Endothelial cell of umbilical vein (primary cell): ENCODE measurements at regions not wholly inside any gene's neighbourhood (a gene's known extent, or its start where the extent isn't known, plus 50 kb on each side); places are given as distances from the start of the nearest gene placed in this dataset.
A peak's percentile ranks its signal among the peaks of the same experiment; 100 is the strongest.

Experiments
- BruUV-seq: library from RNA; stranded (reverse); fragments of 400-500 nt; replicated peaks from 2 replicates; lab custom pipeline; 2021; lab: Mats Ljungman, UMichigan
- CTCF ChIA-PET: fragments of 300-600, 350-600 bp; sonication (Branson Sonifier 250); formaldehyde crosslinking; loops from one replicate; lab custom pipeline; 2021; ENCODE audit warnings: antibody characterized with exemption, inconsistent platforms; lab: Charles Lee
- POLR2A ChIA-PET: fragments of 300-600, 350-600 bp; sonication (Branson Sonifier 250); formaldehyde crosslinking; loops from one replicate; lab custom pipeline; 2021; ENCODE audit warnings: antibody characterized with exemption, inconsistent platforms; lab: Charles Lee
- DNase-seq: peaks from one replicate; pipeline ENCODE4 v3.0.0-alpha.2; 2011; ENCODE audit warnings: low read depth, low spot score
- FAIRE-seq: peaks from 2 replicates; lab custom pipeline; 2011; peaks lifted over from hg19 to GRCh38; lab: Jason Lieb, UNC
- H2AFZ ChIP-seq: 2 replicates; pipeline ENCODE4 v1.6.0; 2012; ENCODE audit warnings: low read depth, low read length, control low read depth, inconsistent platforms
- H3K27ac ChIP-seq: 2 replicates; pipeline ENCODE4 v1.5.1; 2011; ENCODE audit warnings: low read depth, mild to moderate bottlenecking, control low read depth, low read length, moderate library complexity; ENCODE audit not compliant: insufficient read depth
- H3K27me3 ChIP-seq, 2 experiments: 2 replicates each; pipeline versions ENCODE4 v1.6.0 to v1.6.1; 2011; ENCODE audit warnings: low read length in 2 of 2, mixed read lengths in 1 of 2; ENCODE audit not compliant: control insufficient read depth in 2 of 2, insufficient read depth in 2 of 2
- H3K36me3 ChIP-seq, 2 experiments: 2 replicates in 1 of 2; 3 replicates in 1 of 2; pipeline ENCODE4 v1.5.1; 2011; ENCODE audit warnings: low read length in 2 of 2, mild to moderate bottlenecking in 1 of 2, moderate library complexity in 1 of 2; ENCODE audit not compliant: control insufficient read depth in 2 of 2, insufficient read depth in 2 of 2; ENCODE audit errors: extremely low read depth in 1 of 2
- H3K4me1 ChIP-seq: 3 replicates; pipeline ENCODE4 v1.5.1; 2011; ENCODE audit warnings: mild to moderate bottlenecking, low read length; ENCODE audit not compliant: control insufficient read depth, insufficient read depth; ENCODE audit errors: extremely low read depth
- H3K4me2 ChIP-seq: 2 replicates; pipeline ENCODE4 v1.6.1; 2011; ENCODE audit warnings: low read length, control low read depth, mixed read lengths; ENCODE audit not compliant: insufficient read depth
- H3K4me3 ChIP-seq, 3 experiments: fragments of 200-600 bp in 1 of 3; sonication (generic), shearing (Covaris generic) in 1 of 3; replicated peaks in 1 of 3; 2 replicates each; pipeline ENCODE4 v1.5.1; 2011 to 2016; ENCODE audit warnings: control low read depth in 3 of 3, low read length in 3 of 3, mild to moderate bottlenecking in 2 of 3, inconsistent platforms in 1 of 3, low read depth in 1 of 3, moderate library complexity in 1 of 3; ENCODE audit not compliant: insufficient read depth in 1 of 3
- H3K79me2 ChIP-seq: 2 replicates; pipeline ENCODE4 v1.6.0; 2012; ENCODE audit warnings: low read length, inconsistent platforms; ENCODE audit not compliant: control insufficient read depth, insufficient read depth
- H3K9ac ChIP-seq: replicated peaks from 2 replicates; pipeline ENCODE3; 2011; ENCODE audit warnings: low read length, control low read depth; ENCODE audit not compliant: insufficient read depth; ENCODE audit errors: extremely low read depth
- H3K9me1 ChIP-seq: replicated peaks from 3 replicates; pipeline ENCODE4 v1.6.0; 2011; ENCODE audit warnings: mild to moderate bottlenecking, low read length; ENCODE audit not compliant: control insufficient read depth, insufficient read depth; ENCODE audit errors: extremely low read depth
- H3K9me3 ChIP-seq: replicated peaks from 2 replicates; pipeline ENCODE4 v1.5.1; 2012; ENCODE audit warnings: low read length, inconsistent platforms; ENCODE audit not compliant: control insufficient read depth, insufficient read depth
- H4K20me1 ChIP-seq: replicated peaks from 2 replicates; pipeline ENCODE3; 2011; ENCODE audit warnings: mild to moderate bottlenecking, low read length; ENCODE audit not compliant: control insufficient read depth, insufficient read depth; ENCODE audit errors: extremely low read depth
- CTCF ChIP-seq, 2 donors: IDR thresholded peaks; 1 replicate in 1 of 2; 2 replicates in 1 of 2; pipeline ENCODE4 v1.5.1; 2011; ENCODE audit warnings: low read length in 2 of 2, mild to moderate bottlenecking in 2 of 2, moderate library complexity in 2 of 2, control low read depth in 1 of 2, inconsistent platforms in 1 of 2, low read depth in 1 of 2; ENCODE audit not compliant: insufficient read depth in 1 of 2; ENCODE audit errors: extremely low read depth in 1 of 2
- EZH2 ChIP-seq: IDR thresholded peaks from 2 replicates; pipeline ENCODE4 v1.6.1; 2012; ENCODE audit warnings: borderline replicate concordance, low read depth, mild to moderate bottlenecking, moderate library complexity, low read length, inconsistent platforms; ENCODE audit not compliant: severe bottlenecking
- GATA2 ChIP-seq: IDR thresholded peaks from 2 replicates; pipeline ENCODE4 v1.7.0; 2011; ENCODE audit warnings: low read depth, mild to moderate bottlenecking, moderate library complexity, mixed read lengths, low read length; ENCODE audit not compliant: insufficient read length, insufficient read depth
- JUN ChIP-seq: IDR thresholded peaks from 2 replicates; pipeline ENCODE4 v1.6.1; 2011; ENCODE audit warnings: borderline replicate concordance, low read depth; ENCODE audit not compliant: insufficient read length, insufficient read depth
- MYC ChIP-seq: IDR thresholded peaks from one replicate; pipeline ENCODE4 v1.6.1; 2011; ENCODE audit warnings: mild to moderate bottlenecking, low read depth, low read length
- POLR2A ChIP-seq: IDR thresholded peaks from 2 replicates; pipeline ENCODE4 v1.6.1; 2012; ENCODE audit warnings: low read depth, mild to moderate bottlenecking, control low read depth, low read length
- POLR2AphosphoS5 ChIP-seq: IDR thresholded peaks from 2 replicates; pipeline ENCODE4 v1.6.1; 2012; ENCODE audit warnings: low read depth, mild to moderate bottlenecking, control low read depth, low read length, moderate library complexity; ENCODE audit not compliant: insufficient read depth
- dilution Hi-C: fragments of 300-500 bp; cut with MboI; formaldehyde crosslinking; loops from one replicate; pipeline ENCODE4 v1.15.0; 2019; ENCODE audit warnings: low sequenced_read_pairs; ENCODE audit not compliant: extremely low pct_ligation_motif_present
- intact Hi-C: fragments of 100-400 bp; cut with micrococcal nuclease; formaldehyde crosslinking; loops from one replicate; pipeline ENCODE4 v1.10.0; 2022

DNA sequence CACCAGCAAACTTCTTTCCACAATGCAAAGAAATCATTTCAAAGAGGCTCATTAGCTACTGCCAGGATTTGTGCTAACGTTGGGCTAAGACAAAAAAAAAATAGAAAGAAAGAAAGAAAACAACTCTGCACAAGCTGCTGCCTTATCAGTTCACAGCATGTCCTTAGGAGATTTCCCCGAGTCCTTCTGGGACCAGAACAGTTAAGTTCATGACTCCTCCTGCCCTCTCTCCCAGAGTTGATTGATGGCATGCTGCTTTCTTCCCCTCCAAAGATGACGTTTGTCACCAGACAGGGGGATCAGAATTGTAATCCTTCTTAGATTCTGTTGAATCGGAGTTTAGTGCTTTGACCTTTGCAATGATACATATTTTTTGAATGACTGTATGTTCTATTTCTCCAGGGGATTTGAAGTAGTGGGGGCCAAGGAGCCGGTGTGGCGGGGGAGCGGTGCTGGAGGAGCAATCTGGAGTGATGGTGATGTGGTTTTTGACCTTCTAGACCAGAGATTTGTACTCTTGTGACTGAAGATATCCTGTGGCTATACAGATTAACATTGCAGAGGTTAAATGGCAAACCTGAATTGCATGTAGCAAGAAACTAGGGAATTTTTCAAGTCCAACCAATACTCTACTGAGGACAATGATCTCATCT lies 409.2 kb upstream of the TMPO start:
- intact Hi-C loops = no loop called here
- DNase-seq (peak; percentile 29), FAIRE-seq (no peak)
- no peak overlapping the region for H2AFZ ChIP-seq
- no peaks in the 10 kb centered on the region for H3K36me3 ChIP-seq
- H3K9me3 ChIP-seq = no peaks in the 10 kb centered on the region
- CTCF ChIA-PET = no interaction called here
- H3K4me3 ChIP-seq = no peak overlapping the region
- H3K4me2 ChIP-seq = no peak overlapping the region
- H3K27ac ChIP-seq = no peak overlapping the region
- no peaks in the 10 kb centered on the region for H3K27me3 ChIP-seq
- no TSS peak for BruUV-seq
- H3K79me2 ChIP-seq = no peaks in the 10 kb centered on the region
- POLR2A ChIA-PET = no interaction called here
- dilution Hi-C loops = no loop called here
- no peak for TF ChIP-seq EZH2
- no peak for TF ChIP-seq CTCF (IDR thresholded peaks at IDR 0.05; ENCODE audit: extremely low read depth in 1 of 2, insufficient read depth in 1 of 2, low read depth in 1 of 2, low read length in 2 of 2)
- no peak for TF ChIP-seq MYC
- no peak for TF ChIP-seq POLR2A
- TF ChIP-seq JUN = no peak
- no peak for TF ChIP-seq GATA2
- no peak for TF ChIP-seq POLR2AphosphoS5
- no peaks in the 10 kb centered on the region for H3K4me1 ChIP-seq
- no peaks in the 10 kb centered on the region for H4K20me1 ChIP-seq
- no peaks in the 10 kb centered on the region for H3K9me1 ChIP-seq
- H3K9ac ChIP-seq = no peak overlapping the region
